T-helper 1 cell treated with Interleukin-12 subunit alpha and Interleukin-12 subunit beta and Interleukin-4 antibody, amounts not matched to agents 30 ng/mL and 1 ng/mL, for 36 hours (primary cell): ENCODE measurements at regions not wholly inside any gene's neighbourhood (a gene's known extent, or its start where the extent isn't known, plus 50 kb on each side); places are given as distances from the start of the nearest gene placed in this dataset.

ENCODE experiments used
- intact Hi-C: fragments of 100-400 bp; cut with micrococcal nuclease; formaldehyde crosslinking; loops from one replicate; pipeline ENCODE4 v1.15.1; 2024

- intact Hi-C loops, result no loop called here
These were observed 169.1 kb upstream of the AVPR1A start for GRCh38 chr12:63319936-63320633.

GRCh38 chr12:63319386-63319785 lies 168.4 kb upstream of the AVPR1A start:
- intact Hi-C loops, result no loop called here

GRCh38 chr12:63318933-63319332 lies 167.9 kb upstream of the AVPR1A start:
- intact Hi-C loops, result no loop called here

GRCh38 chr12:63318313-63318712 lies 167.3 kb upstream of the AVPR1A start:
- intact Hi-C loops, result no loop called here

GRCh38 chr12:63317880-63318279 lies 166.9 kb upstream of the AVPR1A start:
- intact Hi-C loops, result no loop called here

- intact Hi-C loops, result no loop called here
These were observed 166.4 kb upstream of the AVPR1A start for GRCh38 chr12:63317286-63317846.

GRCh38 chr12:63313139-63313538 lies 162.1 kb upstream of the AVPR1A start:
- intact Hi-C loops, result no loop called here

- intact Hi-C loops, result no loop called here
These were observed 157.7 kb upstream of the AVPR1A start for GRCh38 chr12:63308671-63309070.

GRCh38 chr12:63307849-63308248 lies 156.8 kb upstream of the AVPR1A start:
- intact Hi-C loops, result no loop called here

- intact Hi-C loops, result no loop called here
These were observed 155.2 kb upstream of the AVPR1A start for GRCh38 chr12:63305901-63306875.

- intact Hi-C loops, result no loop called here
These were observed 153.9 kb upstream of the AVPR1A start for GRCh38 chr12:63304887-63305316.

GRCh38 chr12:63302941-63303536 lies 152.0 kb upstream of the AVPR1A start:
- intact Hi-C loops, result no loop called here

- intact Hi-C loops, result no loop called here
These were observed 151.4 kb upstream of the AVPR1A start for GRCh38 chr12:63302269-63302940.

- intact Hi-C loops, result no loop called here
These were observed 150.3 kb upstream of the AVPR1A start for GRCh38 chr12:63301311-63301710.

GRCh38 chr12:63298386-63298930 lies 147.5 kb upstream of the AVPR1A start:
- intact Hi-C loops, result no loop called here

- intact Hi-C loops, result no loop called here
These were observed 143.3 kb upstream of the AVPR1A start for GRCh38 chr12:63294327-63294632.

- intact Hi-C loops, result no loop called here
These were observed 141.6 kb upstream of the AVPR1A start for GRCh38 chr12:63292471-63293221.

GRCh38 chr12:63276537-63277365 lies 125.8 kb upstream of the AVPR1A start:
- intact Hi-C loops, result loop anchor here (2.0 kb wide), 1 partner anchor 174 kb away; no protein-coding TSS in a partner anchor

GRCh38 chr12:63266988-63267387 lies 116.0 kb upstream of the AVPR1A start:
- intact Hi-C loops, result no loop called here
